Pons (tissue), 1 donor: ENCODE measurements at regions not wholly inside any gene's neighbourhood (a gene's known extent, or its start where the extent isn't known, plus 50 kb on each side); places are given as distances from the start of the nearest gene placed in this dataset.

Experiments used
- DNase-seq: peaks from one replicate; pipeline ENCODE4 v3.0.0-alpha.2; 2016; ENCODE audit warnings: low spot score

DNA sequence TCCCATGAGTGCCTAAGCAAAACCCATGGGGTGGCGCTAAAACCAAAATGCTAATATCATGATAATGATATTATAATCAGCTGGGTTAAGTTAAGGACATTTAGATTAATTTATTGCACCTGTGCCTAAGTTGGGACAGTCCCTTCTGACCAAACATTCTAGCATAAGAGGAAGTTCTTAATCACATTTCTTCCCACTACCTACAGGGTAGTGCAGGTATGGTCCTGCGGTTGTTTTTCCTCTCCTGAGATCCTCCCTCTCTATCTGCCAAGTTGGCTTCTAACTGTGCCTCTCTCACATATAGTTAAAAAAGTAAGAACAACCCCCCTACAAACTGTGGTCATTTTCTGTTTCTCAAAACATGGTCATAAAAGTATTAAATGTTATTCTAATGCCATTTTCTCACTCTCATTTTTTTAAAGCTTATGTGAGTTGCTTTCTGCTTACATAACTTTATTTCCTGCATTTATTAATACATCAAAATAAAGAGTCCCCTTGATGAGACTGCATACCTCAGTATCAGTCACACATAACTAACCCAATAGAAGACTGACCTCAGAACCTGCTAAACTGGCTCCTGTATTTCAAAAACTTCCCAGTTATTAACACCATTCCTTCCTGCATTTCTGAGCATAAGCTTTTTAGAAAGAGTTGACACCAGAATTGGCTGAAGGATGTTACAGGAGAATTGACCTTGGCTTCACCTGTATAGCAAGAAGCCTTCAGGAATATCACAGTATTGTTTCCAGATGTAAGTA is 1332.5 kb downstream of the FSTL5 start:
- DNase-seq, result no peak

- DNase-seq, result no peak
These were observed 1328.0 kb downstream of the FSTL5 start for GRCh38 chr4:160835789-160836188.

DNA sequence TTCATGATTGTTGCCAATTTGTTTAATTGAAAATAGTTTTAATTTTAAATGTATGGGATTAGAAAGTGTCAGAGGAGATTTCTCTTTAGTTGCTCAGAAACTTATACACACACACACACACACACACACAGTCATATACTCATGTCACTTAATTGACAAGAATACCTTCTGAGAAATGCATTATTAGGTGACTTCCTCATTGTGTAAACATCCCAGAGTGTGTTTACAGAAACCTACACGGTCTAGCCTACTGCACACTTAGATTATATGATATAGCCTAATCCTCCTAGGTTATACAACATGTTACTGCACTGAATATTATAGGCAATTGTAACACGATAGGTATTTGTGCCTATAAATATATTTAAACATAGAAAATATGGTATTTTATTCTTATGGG is 1327.4 kb downstream of the FSTL5 start:
- no peak for DNase-seq

DNA sequence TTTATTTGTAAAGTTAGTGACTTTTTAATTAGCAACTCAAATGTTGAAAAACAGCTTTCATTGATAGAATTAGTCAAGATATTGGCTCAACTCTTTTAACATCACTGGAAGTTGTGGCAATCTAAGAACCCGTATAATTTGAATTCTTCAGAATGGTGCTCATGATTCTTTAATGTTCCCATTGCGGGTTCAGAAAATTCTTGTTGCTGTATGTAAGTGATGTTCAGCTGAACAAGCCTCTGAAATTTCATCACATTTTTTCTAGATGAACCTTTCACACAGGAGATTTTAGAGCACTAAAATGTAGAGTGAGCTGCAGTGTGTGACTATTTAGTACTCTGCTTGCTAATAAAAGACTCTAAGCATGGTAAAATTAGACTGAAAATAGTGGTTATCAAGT is 1317.7 kb downstream of the FSTL5 start:
- no peak for DNase-seq

DNA sequence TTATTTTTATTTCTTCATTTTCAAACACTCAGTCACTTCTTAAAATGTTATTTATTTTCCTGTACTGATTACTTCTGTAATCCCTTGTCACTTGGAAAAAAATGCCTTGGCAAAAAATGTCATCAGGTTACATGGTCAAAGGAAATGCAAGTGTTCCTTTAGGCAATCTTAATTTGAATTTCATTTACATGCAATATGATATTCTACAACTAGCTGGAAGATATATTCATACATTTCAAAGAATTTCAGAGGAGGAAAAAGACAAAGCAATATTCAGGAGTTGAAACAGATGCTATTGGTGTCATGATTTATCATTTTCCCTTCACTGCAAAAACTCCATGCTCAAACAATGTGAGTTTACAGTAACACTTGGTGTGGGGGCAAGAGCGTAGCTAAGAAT is 1316.6 kb downstream of the FSTL5 start:
- no peak for DNase-seq

- no peak for DNase-seq
These were observed 1315.3 kb downstream of the FSTL5 start for GRCh38 chr4:160848489-160848888.

- no peak for DNase-seq
These were observed 1314.7 kb downstream of the FSTL5 start for GRCh38 chr4:160848901-160849760.

- DNase-seq, result no peak
These were observed 1299.5 kb downstream of the FSTL5 start for GRCh38 chr4:160864253-160864652.

- no peak for DNase-seq
These were observed 1293.9 kb downstream of the FSTL5 start for GRCh38 chr4:160869899-160870298.

DNA sequence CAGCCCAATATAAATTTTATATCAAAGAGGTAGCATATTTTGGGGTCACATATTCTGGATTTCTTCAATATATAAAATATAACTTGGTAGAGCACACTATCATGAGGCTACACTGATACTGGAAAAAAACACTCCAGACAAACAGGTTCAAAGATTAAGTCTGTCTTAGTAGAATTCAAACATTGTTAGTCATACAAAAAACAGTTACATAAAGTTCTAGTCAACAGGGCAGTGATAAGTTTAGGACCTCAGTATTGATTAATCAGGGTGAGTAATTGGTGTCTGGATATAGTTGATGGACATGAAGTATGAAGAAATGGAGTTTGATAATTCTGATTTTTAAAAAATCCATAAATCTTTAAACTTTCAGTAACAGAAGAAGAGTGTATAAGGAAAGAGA is 1291.3 kb downstream of the FSTL5 start:
- no peak for DNase-seq

GRCh38 chr4:160877087-160877790 is 1286.6 kb downstream of the FSTL5 start:
- DNase-seq, result no peak

GRCh38 chr4:160880180-160880579 is 1283.6 kb downstream of the FSTL5 start:
- DNase-seq, result no peak

DNA sequence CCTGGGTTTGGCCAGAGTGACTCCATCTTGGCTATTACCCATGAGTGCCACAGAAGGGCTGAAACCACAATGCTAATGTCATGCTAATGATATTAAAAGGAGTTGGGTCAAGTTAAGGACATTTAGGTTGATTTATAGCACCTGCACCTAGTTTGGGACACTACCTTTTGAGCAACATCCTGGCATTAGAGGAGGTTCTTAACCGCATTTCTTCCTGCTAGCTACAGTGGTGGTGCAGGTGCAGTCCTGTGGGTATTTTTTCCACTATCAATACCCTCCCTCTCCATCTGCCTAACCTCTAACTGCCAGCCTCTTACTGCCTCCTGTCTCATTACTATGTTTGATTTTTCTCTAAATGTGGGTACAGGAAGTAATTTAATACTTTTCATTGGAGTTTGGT is 1276.1 kb downstream of the FSTL5 start:
- DNase-seq, result no peak

DNA sequence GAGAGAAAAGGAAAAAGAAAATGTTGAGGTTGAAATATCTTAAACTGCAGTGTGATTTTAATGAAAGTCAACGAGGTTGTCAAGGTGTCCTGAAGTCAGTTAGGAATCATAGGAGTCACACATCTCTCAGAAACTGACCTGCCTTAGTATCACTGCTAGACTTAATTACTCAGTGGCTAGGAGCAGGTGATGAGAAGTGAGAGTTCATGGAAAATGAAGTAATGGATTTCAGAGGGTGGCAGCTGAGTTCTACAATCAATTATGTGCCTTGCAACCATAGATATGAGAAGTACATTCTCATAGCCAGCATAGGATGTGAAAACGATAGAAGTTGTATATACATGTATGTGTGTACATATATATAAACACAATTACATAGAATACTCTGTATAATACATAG is 1269.7 kb downstream of the FSTL5 start:
- DNase-seq, result no peak

DNA sequence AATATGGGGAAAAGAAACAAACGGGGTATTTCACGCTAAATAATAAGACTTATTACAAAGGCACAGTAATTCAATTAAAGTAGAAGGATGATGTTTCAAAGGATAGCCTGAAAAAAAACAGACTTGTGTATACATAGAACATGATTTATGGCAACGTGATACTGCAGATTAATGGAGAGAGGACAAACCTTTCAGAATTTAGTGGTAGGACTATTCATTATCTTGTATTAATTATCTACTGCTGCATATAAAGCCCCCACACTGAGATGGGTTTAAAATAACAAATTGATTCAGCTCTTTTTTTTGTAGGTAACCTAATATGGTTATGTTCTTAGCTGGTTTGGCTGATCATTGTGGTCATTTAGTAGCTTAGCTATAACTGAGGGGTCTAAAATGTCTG is 1269.0 kb downstream of the FSTL5 start:
- DNase-seq, result no peak

- no peak for DNase-seq
These were observed 1236.5 kb downstream of the FSTL5 start for GRCh38 chr4:160927311-160927710.

- DNase-seq, result no peak
These were observed 1235.3 kb downstream of the FSTL5 start for GRCh38 chr4:160928482-160928881.

- no peak for DNase-seq
These were observed 1216.1 kb downstream of the FSTL5 start for GRCh38 chr4:160947653-160948052.

DNA sequence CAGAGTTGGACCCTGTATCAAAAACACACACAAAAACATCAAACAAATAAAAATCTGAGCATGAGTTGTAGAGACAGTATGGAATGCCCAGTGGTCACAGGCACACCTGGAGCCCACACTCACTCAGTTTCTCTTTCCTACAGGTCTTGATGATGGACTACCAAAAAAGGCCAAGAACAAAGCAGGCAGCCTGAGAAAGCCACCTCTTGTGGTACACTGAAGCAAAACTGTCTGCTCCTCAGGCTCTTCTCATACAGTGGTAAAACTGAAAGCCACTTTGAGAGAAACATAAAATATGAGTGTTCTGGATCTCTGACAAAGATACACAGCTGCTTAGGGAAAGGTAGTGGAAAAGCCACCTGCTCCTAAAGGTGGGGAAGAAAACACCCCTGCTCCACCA is 1206.9 kb downstream of the FSTL5 start:
- DNase-seq, result no peak

GRCh38 chr4:160969925-160970324 is 1193.9 kb downstream of the FSTL5 start:
- DNase-seq, result no peak

DNA sequence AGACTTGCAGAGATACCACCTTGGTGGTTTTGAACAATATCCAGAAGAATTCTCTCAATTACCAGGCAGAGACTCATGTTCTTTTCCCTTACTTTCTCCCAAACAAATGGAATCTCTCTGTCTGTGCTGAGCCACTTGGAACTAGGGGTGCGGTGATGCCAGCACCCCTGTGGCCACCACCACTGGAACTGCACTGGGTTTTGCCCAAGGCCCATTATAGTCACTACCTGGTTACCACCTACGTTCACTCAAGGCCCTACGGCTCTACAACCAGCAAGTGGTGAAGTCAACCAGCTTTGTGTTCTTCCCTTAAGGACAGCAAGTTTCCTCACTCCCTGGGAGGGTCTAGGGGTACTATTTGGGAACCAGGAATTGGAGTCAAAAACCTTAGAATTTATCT is 1183.7 kb downstream of the FSTL5 start:
- no peak for DNase-seq

GRCh38 chr4:160981083-160981482 is 1182.7 kb downstream of the FSTL5 start:
- DNase-seq, result no peak

DNA sequence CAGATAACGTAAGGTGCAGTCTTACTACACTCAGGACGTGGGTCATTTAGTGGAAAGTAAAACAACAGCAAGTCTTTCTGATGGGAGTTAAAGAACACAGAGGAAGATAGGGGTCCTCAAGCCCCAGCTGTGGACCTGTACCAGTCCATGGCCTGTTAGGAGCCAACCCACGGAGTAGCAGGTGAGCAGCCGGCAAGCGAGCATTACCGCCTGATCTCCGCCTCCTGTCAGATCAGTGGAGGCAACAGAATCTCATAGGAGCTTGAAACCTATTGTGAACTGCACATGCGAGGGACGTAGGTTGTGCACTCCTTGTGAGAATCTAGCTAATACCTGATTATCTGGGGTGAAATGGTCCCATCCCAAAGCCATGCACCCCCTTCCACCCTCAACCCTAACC is 1180.8 kb downstream of the FSTL5 start:
- DNase-seq, result no peak
